HL-60/S4 (cell line): ENCODE measurements at regions not wholly inside any gene's neighbourhood (a gene's known extent, or its start where the extent isn't known, plus 50 kb on each side); places are given as distances from the start of the nearest gene placed in this dataset.
"Not testable (repeated sequence)": the region's sequence is repeated elsewhere in the genome, so short reads cannot be mapped to it uniquely, and the experiment has no call there.

ENCODE experiments used
- in situ Hi-C: fragments of 300-500 bp; cut with MboI; formaldehyde crosslinking; loops from 2 replicates; pipeline ENCODE4 v1.14.3; 2022; ENCODE audit warnings: low sequenced_read_pairs

GRCh38 chr15:95690631-95691340 lies 639.7 kb upstream of the NR2F2 start:
- in situ Hi-C loops = no loop called here

GRCh38 chr15:95693917-95694316 lies 636.6 kb upstream of the NR2F2 start:
- in situ Hi-C loops = no loop called here

- in situ Hi-C loops = no loop called here
Measured at GRCh38 chr15:95698230-95698629, 632.3 kb upstream of the NR2F2 start.

GRCh38 chr15:95698951-95699350 lies 631.5 kb upstream of the NR2F2 start:
- in situ Hi-C loops = no loop called here

- in situ Hi-C loops = no loop called here
Measured at GRCh38 chr15:95699578-95699977, 630.9 kb upstream of the NR2F2 start.

- in situ Hi-C loops = not testable (repeated sequence)
Measured at GRCh38 chr15:95700692-95701091, 629.8 kb upstream of the NR2F2 start.

- in situ Hi-C loops = no loop called here
Measured at GRCh38 chr15:95701410-95701809, 629.1 kb upstream of the NR2F2 start.

GRCh38 chr15:95709959-95710695 lies 620.4 kb upstream of the NR2F2 start:
- in situ Hi-C loops = no loop called here

- in situ Hi-C loops = no loop called here
Measured at GRCh38 chr15:95712785-95713184, 617.7 kb upstream of the NR2F2 start.

- in situ Hi-C loops = no loop called here
Measured at GRCh38 chr15:95713324-95713723, 617.2 kb upstream of the NR2F2 start.

- in situ Hi-C loops = no loop called here
Measured at GRCh38 chr15:95715116-95715903, 615.2 kb upstream of the NR2F2 start.

- in situ Hi-C loops = no loop called here
Measured at GRCh38 chr15:95715906-95716656, 614.4 kb upstream of the NR2F2 start.

- in situ Hi-C loops = no loop called here
Measured at GRCh38 chr15:95716708-95717107, 613.8 kb upstream of the NR2F2 start.

GRCh38 chr15:95718441-95718840 lies 612.1 kb upstream of the NR2F2 start:
- in situ Hi-C loops = no loop called here

GRCh38 chr15:95724908-95725633 lies 605.4 kb upstream of the NR2F2 start:
- in situ Hi-C loops = no loop called here

GRCh38 chr15:95726891-95727290 lies 603.6 kb upstream of the NR2F2 start:
- in situ Hi-C loops = no loop called here

GRCh38 chr15:95733931-95734330 lies 596.6 kb upstream of the NR2F2 start:
- in situ Hi-C loops = no loop called here

- in situ Hi-C loops = no loop called here
Measured at GRCh38 chr15:95734422-95735316, 595.8 kb upstream of the NR2F2 start.

GRCh38 chr15:95737060-95737459 lies 593.4 kb upstream of the NR2F2 start:
- in situ Hi-C loops = no loop called here
